A673 (cell line): ENCODE measurements at regions not wholly inside any gene's neighbourhood (a gene's known extent, or its start where the extent isn't known, plus 50 kb on each side); places are given as distances from the start of the nearest gene placed in this dataset.

Experiments
- BruUV-seq: library from RNA; stranded (reverse); fragments of 400-500 nt; replicated peaks from 2 replicates; lab custom pipeline; 2021; lab: Mats Ljungman, UMichigan
- CTCF ChIA-PET: fragments of 300-600 bp; sonication (Branson Sonifier 250); formaldehyde crosslinking; loops from one replicate; lab custom pipeline; 2022; ENCODE audit warnings: antibody characterized with exemption; lab: Charles Lee
- POLR2A ChIA-PET: fragments of 300-600 bp; sonication (Branson Sonifier 250); formaldehyde crosslinking; loops from one replicate; lab custom pipeline; 2022; ENCODE audit warnings: antibody characterized with exemption; ENCODE audit not compliant: low non-redundant PET; lab: Charles Lee
- DNase-seq: peaks from one replicate; pipeline ENCODE4 v3.0.0-alpha.2; 2015; ENCODE audit warnings: low spot score
- H3K27ac ChIP-seq: fragments of 200-600 bp; sonication (generic); 2 replicates; pipeline ENCODE4 v1.5.1; 2016; ENCODE audit warnings: mixed run types, low read depth, mild to moderate bottlenecking, mixed read lengths, antibody characterized with exemption, low read length; ENCODE audit not compliant: poor library complexity, severe bottlenecking
- H3K27me3 ChIP-seq: fragments of 200-600 bp; sonication (generic); replicated peaks from 2 replicates; pipeline ENCODE4 v1.6.1; 2017; ENCODE audit warnings: mixed run types, low read depth, mild to moderate bottlenecking, mixed read lengths, antibody characterized with exemption, low read length; ENCODE audit not compliant: insufficient read depth, poor library complexity
- H3K36me3 ChIP-seq: fragments of 200-600 bp; sonication (generic); 2 replicates; pipeline ENCODE4 v1.6.1; 2016; ENCODE audit warnings: mixed run types, mild to moderate bottlenecking, mixed read lengths, antibody characterized with exemption, low read length; ENCODE audit not compliant: insufficient read depth, poor library complexity, severe bottlenecking
- H3K4me1 ChIP-seq: fragments of 200-600 bp; sonication (generic); 2 replicates; pipeline ENCODE4 v1.6.1; 2017; ENCODE audit warnings: mixed run types, mild to moderate bottlenecking, mixed read lengths, antibody characterized with exemption, low read length; ENCODE audit not compliant: insufficient read depth, poor library complexity, severe bottlenecking
- H3K4me3 ChIP-seq: fragments of 200-600 bp; sonication (generic); 2 replicates; pipeline ENCODE4 v1.5.1; 2016; ENCODE audit warnings: low read depth, mixed run types, mild to moderate bottlenecking, mixed read lengths, low read length; ENCODE audit not compliant: poor library complexity, severe bottlenecking
- H3K9me3 ChIP-seq: fragments of 200-600 bp; sonication (generic); 2 replicates; pipeline ENCODE4 v1.6.1; 2016; ENCODE audit warnings: mixed run types, low read depth, mild to moderate bottlenecking, mixed read lengths, antibody characterized with exemption, low read length; ENCODE audit not compliant: poor library complexity, severe bottlenecking
- EZH2 ChIP-seq: fragments of 200-600 bp; sonication (generic); IDR thresholded peaks from 2 replicates; pipeline ENCODE4 v1.6.1; 2017; ENCODE audit warnings: borderline replicate concordance, low read depth, mild to moderate bottlenecking, mixed read lengths, antibody characterized with exemption, low read length; ENCODE audit not compliant: poor library complexity, severe bottlenecking
- intact Hi-C: fragments of 100-400 bp; cut with micrococcal nuclease; formaldehyde crosslinking; loops from one replicate; pipeline ENCODE4 v1.10.0; 2022; ENCODE audit not compliant: unreplicated experiment
- TF ChIP-seq, protein P1 (sequence below): fragments of 300-800, 200-600 bp; sonication (generic); conservative IDR thresholded peaks from 2 replicates; pipeline ENCODE4 v1.5.1; 2017; ENCODE audit warnings: low read depth, mild to moderate bottlenecking, antibody characterized with exemption, low read length, moderate library complexity, mixed read lengths

DNA sequence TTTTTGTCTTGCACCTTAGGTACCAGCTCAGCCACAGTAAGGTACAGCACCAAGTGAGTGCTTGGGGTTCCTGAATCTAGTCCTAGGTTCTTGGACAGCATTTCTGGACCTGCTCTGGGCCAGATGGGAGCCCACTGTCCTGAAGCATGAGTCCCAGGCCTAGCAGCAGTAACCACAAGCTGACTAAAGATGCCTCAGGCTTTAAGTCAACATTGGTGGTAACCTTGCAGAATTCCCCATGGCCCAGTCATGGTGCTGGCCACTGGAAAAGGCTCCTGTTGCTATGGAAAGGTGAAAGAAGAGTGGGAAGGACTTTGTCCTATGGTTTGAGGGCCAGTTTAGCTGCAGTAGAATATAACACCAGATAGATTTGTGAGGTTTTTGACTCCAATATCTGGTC, 86.9 kb upstream of the CLEC14A start:
- Histone ChIP-seq H3K4me3 (no peak overlapping the region), H3K9me3 (no peaks in the 10 kb centered on the region), H3K36me3 (no peaks in the 10 kb centered on the region), H3K27ac (no peak overlapping the region), H3K4me1 (no peaks in the 10 kb centered on the region), H3K27me3 (no peaks in the 10 kb centered on the region)
- ChIA-PET CTCF (no interaction called here), POLR2A (no interaction called here)
- intact Hi-C loops: no loop called here
- BruUV-seq: no TSS peak
- TF ChIP-seq, protein P1, sequence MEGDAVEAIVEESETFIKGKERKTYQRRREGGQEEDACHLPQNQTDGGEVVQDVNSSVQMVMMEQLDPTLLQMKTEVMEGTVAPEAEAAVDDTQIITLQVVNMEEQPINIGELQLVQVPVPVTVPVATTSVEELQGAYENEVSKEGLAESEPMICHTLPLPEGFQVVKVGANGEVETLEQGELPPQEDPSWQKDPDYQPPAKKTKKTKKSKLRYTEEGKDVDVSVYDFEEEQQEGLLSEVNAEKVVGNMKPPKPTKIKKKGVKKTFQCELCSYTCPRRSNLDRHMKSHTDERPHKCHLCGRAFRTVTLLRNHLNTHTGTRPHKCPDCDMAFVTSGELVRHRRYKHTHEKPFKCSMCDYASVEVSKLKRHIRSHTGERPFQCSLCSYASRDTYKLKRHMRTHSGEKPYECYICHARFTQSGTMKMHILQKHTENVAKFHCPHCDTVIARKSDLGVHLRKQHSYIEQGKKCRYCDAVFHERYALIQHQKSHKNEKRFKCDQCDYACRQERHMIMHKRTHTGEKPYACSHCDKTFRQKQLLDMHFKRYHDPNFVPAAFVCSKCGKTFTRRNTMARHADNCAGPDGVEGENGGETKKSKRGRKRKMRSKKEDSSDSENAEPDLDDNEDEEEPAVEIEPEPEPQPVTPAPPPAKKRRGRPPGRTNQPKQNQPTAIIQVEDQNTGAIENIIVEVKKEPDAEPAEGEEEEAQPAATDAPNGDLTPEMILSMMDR: no peak
- no peak for TF ChIP-seq EZH2
- DNase-seq: no peak

DNA sequence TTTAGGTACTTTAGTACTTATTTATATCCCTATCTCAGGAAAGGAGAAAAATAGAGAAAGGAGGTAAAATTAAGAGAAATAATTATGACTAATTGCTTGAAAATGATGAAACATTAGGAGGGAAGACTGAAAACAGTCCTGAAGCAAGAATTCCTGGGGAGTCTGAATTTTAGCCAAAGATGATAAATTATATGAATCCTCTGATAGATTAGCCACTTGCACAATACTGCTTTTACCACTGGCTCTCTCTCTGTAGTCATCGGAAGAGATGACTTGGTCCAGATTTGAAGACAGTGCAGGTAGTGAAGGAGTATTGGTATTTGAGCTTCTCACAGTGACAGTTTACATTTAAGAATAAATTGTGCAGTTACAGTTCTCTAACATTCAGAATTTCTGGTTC, 83.8 kb upstream of the CLEC14A start:
- no peaks in the 10 kb centered on the region for H3K9me3 ChIP-seq
- no peak overlapping the region for H3K27ac ChIP-seq
- POLR2A ChIA-PET: no interaction called here
- BruUV-seq: no TSS peak
- DNase-seq: no peak
- intact Hi-C loops: no loop called here
- no peak overlapping the region for H3K4me3 ChIP-seq
- no peaks in the 10 kb centered on the region for H3K4me1 ChIP-seq
- no peaks in the 10 kb centered on the region for H3K36me3 ChIP-seq
- H3K27me3 ChIP-seq: no peaks in the 10 kb centered on the region
- CTCF ChIA-PET: no interaction called here
- TF ChIP-seq, protein P1: no peak
- TF ChIP-seq EZH2: no peak

DNA sequence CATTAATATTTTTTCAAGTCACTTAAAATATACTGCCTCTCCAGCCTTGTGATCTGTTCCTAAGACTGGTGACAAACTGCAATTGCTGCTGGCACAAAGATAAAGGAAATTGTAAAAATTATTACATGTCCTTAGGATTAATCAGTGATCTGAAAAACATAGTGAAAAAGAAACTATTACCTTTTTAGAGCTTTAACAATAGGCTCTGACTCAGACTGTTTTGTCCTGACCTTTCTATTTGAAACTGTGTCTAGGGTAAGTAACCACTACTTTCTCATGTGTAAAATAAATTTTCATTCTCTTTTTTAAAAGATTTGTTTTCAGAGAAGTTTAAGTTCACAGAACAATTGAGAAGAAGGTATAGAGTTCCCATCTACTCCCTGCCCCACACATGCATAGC, 80.4 kb upstream of the CLEC14A start:
- Histone ChIP-seq H3K9me3 (no peaks in the 10 kb centered on the region), H3K36me3 (no peaks in the 10 kb centered on the region), H3K4me3 (no peak overlapping the region), H3K4me1 (no peaks in the 10 kb centered on the region), H3K27ac (no peak overlapping the region), H3K27me3 (no peaks in the 10 kb centered on the region)
- intact Hi-C loops: no loop called here
- CTCF ChIA-PET: no interaction called here
- no TSS peak for BruUV-seq
- POLR2A ChIA-PET: no interaction called here
- no peak for DNase-seq
- no peak for TF ChIP-seq EZH2
- TF ChIP-seq, protein P1: no peak
